Esophagus squamous epithelium (tissue), 5 donors: ENCODE measurements at regions not wholly inside any gene's neighbourhood (a gene's known extent, or its start where the extent isn't known, plus 50 kb on each side); places are given as distances from the start of the nearest gene placed in this dataset.

Experiments used
- DNase-seq: peaks from one replicate; lab custom pipeline; 2025; lab: John Stamatoyannopoulos, UW
- H3K27ac ChIP-seq, 4 donors: fragments of 200-600 bp; sonication (generic); one replicate each; pipeline ENCODE4 v1.5.1; 2016 to 2019; ENCODE audit warnings: mild to moderate bottlenecking in 1 of 4
- H3K27me3 ChIP-seq, 4 donors: fragments of 200-600 bp; sonication (generic); 1 replicate in 3 of 4; 2 replicates in 1 of 4; pipeline versions ENCODE4 v1.5.1 to v1.6.0; 2017 to 2021; ENCODE audit warnings: antibody characterized with exemption in 1 of 4
- H3K36me3 ChIP-seq, 3 donors: fragments of 200-600 bp; sonication (generic); one replicate each; pipeline ENCODE4 v1.5.1; 2016 to 2019
- H3K4me1 ChIP-seq, 3 donors: fragments of 200-600 bp; sonication (generic); one replicate each; pipeline ENCODE4 v1.5.1; 2017 to 2019
- H3K4me3 ChIP-seq, 4 donors: fragments of 200-600 bp; sonication (generic); 1 replicate in 3 of 4; 2 replicates in 1 of 4; pipeline ENCODE4 v1.5.1; 2016 to 2019; ENCODE audit warnings: mild to moderate bottlenecking in 2 of 4, moderate library complexity in 1 of 4
- H3K9me3 ChIP-seq, 3 donors: fragments of 200-600 bp; sonication (generic); one replicate each; pipeline ENCODE4 v1.5.1; 2016 to 2019
- POLR2A ChIP-seq, 4 donors: fragments of 450-650 bp; IDR thresholded peaks; one replicate each; pipeline ENCODE4 v1.6.1; 2017; ENCODE audit warnings: antibody characterized with exemption in 4 of 4, mild to moderate bottlenecking in 4 of 4, moderate library complexity in 3 of 4
- WGBS, 2 donors: methylation state at CpG; one replicate each; pipeline ENCODE4 v1.1.5; 2018; 5-methylcytosine and 5-hydroxymethylcytosine counted together
- intact Hi-C: fragments of 100-400 bp; cut with DNase I; formaldehyde crosslinking; loops from one replicate; pipeline ENCODE4 v1.15.0; 2022
- TF ChIP-seq, protein P1 (sequence below), 6 experiments: fragments of 450-650 bp in 4 of 6; fragments of 200-600 bp in 2 of 6; sonication (generic) in 2 of 6; IDR thresholded peaks; one replicate each; pipeline ENCODE4 v1.5.1; 2016 to 2019; ENCODE audit warnings: antibody characterized with exemption in 6 of 6, mild to moderate bottlenecking in 4 of 6, moderate library complexity in 4 of 6
- donor health status: DM: yes; HTN: yes; CAD: no.

DNA sequence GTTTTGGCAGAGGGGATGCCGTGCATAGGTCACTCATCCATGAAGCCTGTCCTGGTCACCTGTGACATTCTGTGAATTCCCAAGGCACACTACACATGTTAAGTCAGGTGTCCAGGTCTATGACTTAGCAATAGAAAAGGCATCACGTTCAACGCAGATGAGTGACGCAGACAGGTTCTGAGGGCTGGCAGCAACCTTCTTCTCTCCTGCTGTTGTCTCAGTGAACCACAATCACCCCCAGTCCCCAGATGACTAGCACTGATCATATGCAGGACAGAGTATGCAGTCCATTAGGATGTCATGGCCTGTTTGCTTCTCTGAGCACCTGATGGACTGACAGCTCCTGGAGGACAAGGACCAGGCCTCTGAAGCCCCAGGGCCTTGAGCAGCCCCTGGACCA, 157.8 kb upstream of the KAZN start:
- Histone ChIP-seq H3K4me3 (no peak overlapping the region), H3K27me3 (peaks cover 0 to 28% (median 0%) of the 10 kb centered on the region in 4 donors), H3K27ac (no peak overlapping the region), H3K9me3 (no peaks in the 10 kb centered on the region), H3K36me3 (no peaks in the 10 kb centered on the region), H3K4me1 (peaks cover 0 to 7% (median 0%) of the 10 kb centered on the region in 3 donors)
- DNase-seq: no peak
- no peak for TF ChIP-seq POLR2A (IDR thresholded peaks at IDR 0.05)
- TF ChIP-seq, protein P1, sequence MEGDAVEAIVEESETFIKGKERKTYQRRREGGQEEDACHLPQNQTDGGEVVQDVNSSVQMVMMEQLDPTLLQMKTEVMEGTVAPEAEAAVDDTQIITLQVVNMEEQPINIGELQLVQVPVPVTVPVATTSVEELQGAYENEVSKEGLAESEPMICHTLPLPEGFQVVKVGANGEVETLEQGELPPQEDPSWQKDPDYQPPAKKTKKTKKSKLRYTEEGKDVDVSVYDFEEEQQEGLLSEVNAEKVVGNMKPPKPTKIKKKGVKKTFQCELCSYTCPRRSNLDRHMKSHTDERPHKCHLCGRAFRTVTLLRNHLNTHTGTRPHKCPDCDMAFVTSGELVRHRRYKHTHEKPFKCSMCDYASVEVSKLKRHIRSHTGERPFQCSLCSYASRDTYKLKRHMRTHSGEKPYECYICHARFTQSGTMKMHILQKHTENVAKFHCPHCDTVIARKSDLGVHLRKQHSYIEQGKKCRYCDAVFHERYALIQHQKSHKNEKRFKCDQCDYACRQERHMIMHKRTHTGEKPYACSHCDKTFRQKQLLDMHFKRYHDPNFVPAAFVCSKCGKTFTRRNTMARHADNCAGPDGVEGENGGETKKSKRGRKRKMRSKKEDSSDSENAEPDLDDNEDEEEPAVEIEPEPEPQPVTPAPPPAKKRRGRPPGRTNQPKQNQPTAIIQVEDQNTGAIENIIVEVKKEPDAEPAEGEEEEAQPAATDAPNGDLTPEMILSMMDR (IDR thresholded peaks at IDR 0.05): no peak
- WGBS, 2 donors: 67 to 88% methylated on average over 1 of the region's 4 CpGs
- intact Hi-C loops: no loop called here

DNA sequence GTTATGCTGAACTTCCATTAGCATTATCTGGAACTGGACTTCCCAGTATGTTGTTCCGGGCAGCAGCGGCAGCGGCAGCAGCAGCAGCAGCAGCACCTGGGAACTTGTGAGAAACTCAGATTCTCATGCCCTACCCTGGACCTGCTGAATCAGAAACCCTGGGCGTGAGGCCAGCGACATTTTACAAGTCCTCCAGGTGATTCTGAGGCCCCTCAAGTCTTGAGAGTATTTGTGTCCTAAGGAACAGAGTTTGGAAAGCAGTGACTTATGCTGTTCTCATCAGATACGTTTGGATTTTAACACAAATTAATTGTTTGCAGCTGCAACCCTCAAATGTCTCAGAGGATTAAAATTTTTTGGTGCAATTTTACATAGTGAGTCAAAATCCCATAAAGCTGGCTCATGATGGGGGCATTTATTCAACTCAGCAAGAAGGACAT, 157.2 kb upstream of the KAZN start:
- intact Hi-C loops: no loop called here
- no peak for DNase-seq

DNA sequence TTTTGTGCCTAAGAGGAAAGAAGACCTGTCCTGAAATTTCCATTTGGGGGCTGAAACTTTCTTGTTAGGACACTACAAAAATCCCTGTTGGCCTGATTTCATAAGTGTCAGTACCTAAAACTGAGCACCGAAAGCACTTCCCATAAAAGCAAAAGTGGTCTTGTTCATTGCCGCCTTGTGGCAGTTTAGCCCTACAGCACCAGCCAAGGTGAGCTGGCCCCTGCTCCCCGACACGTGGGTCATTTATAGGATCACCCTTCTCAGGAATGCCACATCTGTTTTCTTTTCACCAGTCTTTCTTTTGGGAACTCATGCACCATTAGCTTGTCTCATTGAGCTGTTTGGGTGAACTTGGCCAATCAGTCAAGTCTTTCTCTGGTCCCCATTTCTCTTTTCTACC, 155.8 kb upstream of the KAZN start:
- no peak overlapping the region for H3K4me3 ChIP-seq
- intact Hi-C loops: no loop called here
- peaks cover 0 to 28% (median 0%) of the 10 kb centered on the region in 4 donors for H3K27me3 ChIP-seq
- peaks cover 0 to 7% (median 0%) of the 10 kb centered on the region in 3 donors for H3K4me1 ChIP-seq
- no peaks in the 10 kb centered on the region for H3K36me3 ChIP-seq
- DNase-seq: no peak
- WGBS, 2 donors: 79 to 85% methylated on average over 4 of the region's 4 CpGs
- TF ChIP-seq, protein P1 (IDR thresholded peaks at IDR 0.05): no peak
- TF ChIP-seq POLR2A (IDR thresholded peaks at IDR 0.05): no peak
- no peaks in the 10 kb centered on the region for H3K9me3 ChIP-seq
- H3K27ac ChIP-seq: no peak overlapping the region

More for the DNA sequence above, 157.2 kb upstream of the KAZN start:
- TF ChIP-seq, protein P1 (IDR thresholded peaks at IDR 0.05): no peak
- TF ChIP-seq POLR2A (IDR thresholded peaks at IDR 0.05): no peak
- H3K27ac ChIP-seq: no peak overlapping the region
- H3K36me3 ChIP-seq: no peaks in the 10 kb centered on the region
- WGBS, 2 donors: 45 to 61% methylated on average over 6 of the region's 6 CpGs
- no peak overlapping the region for H3K4me3 ChIP-seq
- no peaks in the 10 kb centered on the region for H3K9me3 ChIP-seq
- peaks cover 0 to 7% (median 0%) of the 10 kb centered on the region in 3 donors for H3K4me1 ChIP-seq
- H3K27me3 ChIP-seq: peaks cover 0 to 28% (median 0%) of the 10 kb centered on the region in 4 donors

DNA sequence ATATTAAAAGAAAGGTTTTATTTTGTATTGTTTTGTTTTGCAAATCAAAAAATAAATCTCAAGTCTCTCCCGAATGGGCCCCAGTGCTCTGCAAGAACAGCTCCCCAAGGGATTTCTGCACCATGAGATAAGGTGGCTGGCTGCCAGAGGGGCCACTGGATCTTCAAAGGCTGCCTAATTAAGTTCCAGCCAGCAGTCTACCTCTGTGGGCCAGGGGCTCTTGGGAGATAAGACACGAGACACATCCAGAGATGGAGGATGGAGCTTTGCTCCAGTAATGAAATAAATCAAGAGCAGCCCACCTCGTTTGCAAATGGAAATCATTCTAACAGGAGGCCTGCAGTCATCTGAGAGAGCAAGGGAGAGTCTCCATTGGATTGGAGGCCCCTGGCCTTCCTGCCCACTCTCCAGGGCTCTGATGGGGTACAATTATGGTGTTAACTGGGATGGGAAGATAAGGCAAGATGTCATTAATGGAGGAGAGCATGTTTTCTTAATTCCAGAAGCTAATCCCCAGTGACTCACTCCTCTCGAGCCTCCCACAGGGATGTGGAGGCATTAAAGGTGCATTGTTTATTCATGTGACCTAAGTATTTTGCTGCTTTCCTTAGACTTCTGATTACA, 155.2 kb upstream of the KAZN start:
- no peak for DNase-seq
- no peaks in the 10 kb centered on the region for H3K9me3 ChIP-seq
- H3K36me3 ChIP-seq: no peaks in the 10 kb centered on the region
- peaks cover 0 to 7% (median 0%) of the 10 kb centered on the region in 3 donors for H3K4me1 ChIP-seq
- no peak overlapping the region for H3K27ac ChIP-seq
- WGBS, 2 donors: 42 to 52% methylated on average over 3 to 4 of the region's 4 CpGs
- intact Hi-C loops: no loop called here
- no peak overlapping the region for H3K4me3 ChIP-seq
- TF ChIP-seq POLR2A (IDR thresholded peaks at IDR 0.05): no peak
- TF ChIP-seq, protein P1 (IDR thresholded peaks at IDR 0.05): no peak
- H3K27me3 ChIP-seq: peaks cover 0 to 25% (median 0%) of the 10 kb centered on the region in 4 donors

DNA sequence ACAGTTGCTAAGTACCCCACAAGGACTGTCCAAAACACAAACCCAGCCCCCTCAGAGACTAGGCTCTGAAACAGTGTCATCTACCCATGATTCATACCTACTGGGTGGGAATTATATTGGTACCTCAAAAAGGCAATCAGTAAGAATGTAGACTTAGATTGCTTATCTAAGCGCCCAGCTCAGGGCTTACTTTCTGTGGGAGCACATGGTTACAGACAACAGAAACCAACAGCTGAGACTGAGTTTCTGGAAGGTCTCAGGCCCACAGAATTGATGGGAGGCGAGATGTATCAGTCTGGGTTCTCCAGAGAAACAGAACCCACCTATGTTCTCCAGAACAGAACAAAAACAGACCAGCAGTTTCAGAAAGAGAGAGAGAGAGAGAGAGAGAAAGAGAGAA, 147.3 kb upstream of the KAZN start:
- Histone ChIP-seq H3K36me3 (no peaks in the 10 kb centered on the region), H3K4me3 (no peak overlapping the region), H3K27me3 (no peaks in the 10 kb centered on the region), H3K27ac (no peak overlapping the region), H3K9me3 (no peaks in the 10 kb centered on the region), H3K4me1 (no peaks in the 10 kb centered on the region)
- no peak for DNase-seq
- WGBS, 2 donors: 58 to 100% methylated on average over 1 to 2 of the region's 2 CpGs
- TF ChIP-seq POLR2A (IDR thresholded peaks at IDR 0.05): no peak
- TF ChIP-seq, protein P1 (IDR thresholded peaks at IDR 0.05): no peak
- intact Hi-C loops: no loop called here
